ENCODE measurements at regions not wholly inside any gene's neighbourhood (a gene's known extent, or its start where the extent isn't known, plus 50 kb on each side); places are given as distances from the start of the nearest gene placed in this dataset.

DNA sequence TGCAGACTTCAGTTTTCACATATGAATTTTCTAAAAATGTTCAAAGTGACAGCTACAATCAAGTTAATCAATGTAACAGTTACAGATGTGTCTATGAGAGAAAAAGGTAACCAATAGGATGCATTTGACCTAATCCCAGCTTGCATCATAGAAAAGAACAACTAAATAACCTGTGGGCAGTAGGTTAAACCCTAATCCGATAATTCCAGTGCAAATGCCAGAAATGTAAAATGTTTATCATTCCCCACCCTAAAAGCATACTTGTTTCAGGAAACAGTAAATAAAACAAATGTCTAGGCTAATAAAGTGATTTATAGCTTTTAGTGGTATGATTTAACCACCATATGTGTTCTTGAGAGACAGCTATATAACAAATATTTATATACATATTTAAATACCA, 592.6 kb downstream of the PRELID2 start (continued):
- no peak for TF ChIP-seq ZNF280A (IDR thresholded peaks at IDR 0.05; ENCODE audit: low read depth, partially characterized antibody)
- TF ChIP-seq KLF16 (IDR thresholded peaks at IDR 0.05): no peak
- no peak for TF ChIP-seq ZNF444 (CRISPR knock-in tag; IDR thresholded peaks at IDR 0.05)

DNA sequence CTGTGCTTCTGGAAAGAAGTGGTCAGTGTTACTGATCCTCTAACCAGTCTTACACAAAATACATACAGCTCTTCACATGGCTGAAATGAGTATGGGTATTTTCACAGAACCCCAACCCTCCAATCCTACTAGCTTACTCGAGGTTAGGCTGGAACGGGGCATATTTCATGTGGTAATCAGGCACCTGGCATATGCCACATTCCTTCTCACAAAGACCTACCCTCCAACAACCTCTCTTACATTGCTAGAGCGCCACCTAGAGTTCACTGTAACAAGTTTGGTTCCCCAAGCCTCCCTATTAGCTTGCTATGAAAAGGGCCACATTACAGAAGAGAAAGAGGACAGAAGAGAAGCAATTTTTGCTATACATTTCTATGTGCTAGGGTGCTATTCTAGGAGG, 597.3 kb downstream of the PRELID2 start:
- in situ Hi-C loops (cut with MboI) (no loop called here), intact Hi-C loops (cut with micrococcal nuclease) (loop anchor here (10.0 kb wide), 1 partner anchor 1033 kb away; no protein-coding TSS in a partner anchor)
- no peaks in the 10 kb centered on the region for H3K9me1 ChIP-seq (ENCODE audit: control insufficient read depth, insufficient read depth, low read length)
- H3K27ac ChIP-seq (ENCODE audit: extremely low read depth, low read depth, low read length): no peak overlapping the region
- DNase-seq (ENCODE audit: extremely low read depth in 1 of 4, low spot score in 3 of 4) (peak in 2 of 4 experiments; percentile 10 to 13), ATAC-seq (no peak), FAIRE-seq (no peak)
- no peak overlapping the region for H3K4me2 ChIP-seq (ENCODE audit: insufficient read depth, low read length)
- 0% methylated on average over 3 of the region's 3 CpGs for WGBS (ENCODE audit: insufficient coverage, low coverage, missing lambda C conversion rate)
- no peaks in the 10 kb centered on the region for H3K36me3 ChIP-seq (ENCODE audit: control insufficient read depth, insufficient read depth, low read length)
- no peak overlapping the region for H3K9ac ChIP-seq (ENCODE audit: insufficient read depth in 1 of 2, low read depth in 2 of 2, low read length in 2 of 2)
- BruUV-seq (replicated peaks): no TSS peak
- H3K27me3 ChIP-seq (ENCODE audit: control insufficient read depth in 2 of 2, insufficient read depth in 2 of 2, low read length in 2 of 2): no peaks in the 10 kb centered on the region
- no peaks in the 10 kb centered on the region for H3K79me2 ChIP-seq (ENCODE audit: control insufficient read depth, insufficient read depth, low read length)
- H4K20me1 ChIP-seq (replicated peaks; ENCODE audit: control insufficient read depth, insufficient read depth, low read length): no peaks in the 10 kb centered on the region
- no peaks in the 10 kb centered on the region; the same call in 1 of the 2 replicates for H3K9me3 ChIP-seq (replicated peaks; ENCODE audit: control insufficient read depth, insufficient read depth, low read depth, low read length)
- TF ChIP-seq, protein P1, sequence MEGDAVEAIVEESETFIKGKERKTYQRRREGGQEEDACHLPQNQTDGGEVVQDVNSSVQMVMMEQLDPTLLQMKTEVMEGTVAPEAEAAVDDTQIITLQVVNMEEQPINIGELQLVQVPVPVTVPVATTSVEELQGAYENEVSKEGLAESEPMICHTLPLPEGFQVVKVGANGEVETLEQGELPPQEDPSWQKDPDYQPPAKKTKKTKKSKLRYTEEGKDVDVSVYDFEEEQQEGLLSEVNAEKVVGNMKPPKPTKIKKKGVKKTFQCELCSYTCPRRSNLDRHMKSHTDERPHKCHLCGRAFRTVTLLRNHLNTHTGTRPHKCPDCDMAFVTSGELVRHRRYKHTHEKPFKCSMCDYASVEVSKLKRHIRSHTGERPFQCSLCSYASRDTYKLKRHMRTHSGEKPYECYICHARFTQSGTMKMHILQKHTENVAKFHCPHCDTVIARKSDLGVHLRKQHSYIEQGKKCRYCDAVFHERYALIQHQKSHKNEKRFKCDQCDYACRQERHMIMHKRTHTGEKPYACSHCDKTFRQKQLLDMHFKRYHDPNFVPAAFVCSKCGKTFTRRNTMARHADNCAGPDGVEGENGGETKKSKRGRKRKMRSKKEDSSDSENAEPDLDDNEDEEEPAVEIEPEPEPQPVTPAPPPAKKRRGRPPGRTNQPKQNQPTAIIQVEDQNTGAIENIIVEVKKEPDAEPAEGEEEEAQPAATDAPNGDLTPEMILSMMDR (IDR thresholded peaks at IDR 0.05 in 2 of 3, conservative IDR thresholded peaks at IDR 0.05 in 1 of 3; ENCODE audit: insufficient read depth in 2 of 3, low read depth in 1 of 3, low read length in 3 of 3): 0 out of 6 replicates have a peak, but pooled peaks of 1 of the 3 experiments have one; percentile 12
- TF ChIP-seq CBX8 (IDR thresholded peaks at IDR 0.05; ENCODE audit: borderline replicate concordance, extremely low read depth, low read depth, low read length, poor library complexity, severe bottlenecking) (no peak), SAFB (IDR thresholded peaks at IDR 0.05; ENCODE audit: borderline replicate concordance, low read depth, low read length) (no peak), RAD21 (CRISPR knock-in tag; conservative IDR thresholded peaks at IDR 0.05 in 1 of 2, IDR thresholded peaks at IDR 0.05 in 1 of 2) (peak in 1 of 2 experiments; percentile 41; a peak in 2 of 4 replicates)
- ChIA-PET POLR2A (interaction anchor here (0.6 kb wide), 1 partner anchor 1031 kb away, joined by 4 read pairs; no protein-coding TSS in a partner anchor), CTCF (ENCODE audit: low intra/inter-chr PET ratio) (no interaction called here)
- no peak overlapping the region for H2AFZ ChIP-seq (ENCODE audit: low read depth, low read length)
- H3K4me3 ChIP-seq: no peak overlapping the region
- no peaks in the 10 kb centered on the region for H3K4me1 ChIP-seq (replicated peaks in 1 of 2; ENCODE audit: control insufficient read depth in 2 of 2, insufficient read depth in 2 of 2, low read length in 2 of 2)

Data from K562 (cell line).